MM.1S (cell line): ENCODE measurements at regions not wholly inside any gene's neighbourhood (a gene's known extent, or its start where the extent isn't known, plus 50 kb on each side); places are given as distances from the start of the nearest gene placed in this dataset.

ENCODE experiments used
- DNase-seq: peaks from one replicate; pipeline ENCODE4 v3.0.0-alpha.2; 2015
- H2AFZ ChIP-seq: fragments of 300-600 bp; sonication (generic); 2 replicates; pipeline ENCODE4 v1.6.0; 2016; ENCODE audit warnings: antibody characterized with exemption, low read length
- H3F3A ChIP-seq: fragments of 300-600 bp; sonication (generic); 2 replicates; pipeline ENCODE4 v1.6.1; 2016; ENCODE audit warnings: mild to moderate bottlenecking, antibody characterized with exemption, low read length, moderate library complexity, mixed read lengths; ENCODE audit not compliant: insufficient read depth
- H3K27ac ChIP-seq: fragments of 300-600 bp; sonication (generic); 2 replicates; pipeline ENCODE4 v1.5.1; 2016; ENCODE audit warnings: mild to moderate bottlenecking, low read length
- H3K27me3 ChIP-seq: fragments of 300-600 bp; sonication (generic); replicated peaks from 2 replicates; pipeline ENCODE4 v1.6.0; 2016; ENCODE audit warnings: low read length; ENCODE audit not compliant: insufficient read depth
- H3K36me3 ChIP-seq: fragments of 300-600 bp; sonication (generic); replicated peaks from 2 replicates; pipeline ENCODE4 v1.6.1; 2016; ENCODE audit warnings: mild to moderate bottlenecking, low read length, mixed read lengths; ENCODE audit not compliant: insufficient read depth
- H3K4me1 ChIP-seq: fragments of 300-600 bp; sonication (generic); 2 replicates; pipeline ENCODE4 v1.6.1; 2016; ENCODE audit warnings: low read length, mixed read lengths
- H3K4me2 ChIP-seq: fragments of 300-600 bp; sonication (generic); 2 replicates; pipeline ENCODE4 v1.6.0; 2016; ENCODE audit warnings: low read depth, low read length
- H3K4me3 ChIP-seq: fragments of 300-600 bp; sonication (generic); 2 replicates; pipeline ENCODE4 v1.5.1; 2016; ENCODE audit warnings: low read length, mixed read lengths
- H3K79me2 ChIP-seq: fragments of 300-600 bp; sonication (generic); 2 replicates; pipeline ENCODE4 v1.6.1; 2016; ENCODE audit warnings: mixed run types, low read length, mixed read lengths
- H3K9ac ChIP-seq: fragments of 300-600 bp; sonication (generic); 2 replicates; pipeline ENCODE4 v1.6.1; 2016; ENCODE audit warnings: low read length, mixed read lengths
- H3K9me2 ChIP-seq: fragments of 300-600 bp; sonication (generic); replicated peaks from 2 replicates; pipeline ENCODE4 v1.6.1; 2016; ENCODE audit warnings: mild to moderate bottlenecking, low read length, mixed read lengths; ENCODE audit not compliant: insufficient read depth
- H3K9me3 ChIP-seq: fragments of 300-600 bp; sonication (generic); replicated peaks from 2 replicates; pipeline ENCODE4 v1.6.1; 2016; ENCODE audit warnings: mild to moderate bottlenecking, low read length, mixed read lengths; ENCODE audit not compliant: insufficient read depth
- H4K20me1 ChIP-seq: fragments of 300-600 bp; sonication (generic); 2 replicates; pipeline ENCODE4 v1.6.1; 2016; ENCODE audit warnings: mild to moderate bottlenecking, low read length, moderate library complexity, mixed read lengths; ENCODE audit not compliant: insufficient read depth
- EZH2 ChIP-seq: fragments of 300-600 bp; sonication (generic); optimal IDR thresholded peaks from 2 replicates; pipeline ENCODE3; 2017; ENCODE audit warnings: low read depth, mild to moderate bottlenecking, antibody characterized with exemption, low read length, mixed read lengths
- EZH2phosphoT487 ChIP-seq: fragments of 300-600 bp; sonication (generic); IDR thresholded peaks from 2 replicates; pipeline ENCODE4 v1.6.1; 2018; ENCODE audit warnings: antibody characterized with exemption, low read length
- TF ChIP-seq, protein P1 (sequence below): fragments of 300-600 bp; sonication (generic); IDR thresholded peaks from 2 replicates; pipeline ENCODE4 v1.5.1; 2016; ENCODE audit warnings: antibody characterized with exemption, low read length, mixed read lengths

- Histone ChIP-seq H3K4me1 (no peaks in the 10 kb centered on the region), H3K27me3 (no peaks in the 10 kb centered on the region), H3K9me3 (no peaks in the 10 kb centered on the region), H3K4me2 (no peak overlapping the region), H4K20me1 (no peaks in the 10 kb centered on the region), H3K9ac (no peak overlapping the region), H3K27ac (no peak overlapping the region), H2AFZ (no peak overlapping the region), H3K36me3 (no peaks in the 10 kb centered on the region), H3K9me2 (no peaks in the 10 kb centered on the region), H3F3A (no peaks in the 10 kb centered on the region), H3K4me3 (no peak overlapping the region), H3K79me2 (no peaks in the 10 kb centered on the region)
- DNase-seq = no peak
- TF ChIP-seq, protein P1, sequence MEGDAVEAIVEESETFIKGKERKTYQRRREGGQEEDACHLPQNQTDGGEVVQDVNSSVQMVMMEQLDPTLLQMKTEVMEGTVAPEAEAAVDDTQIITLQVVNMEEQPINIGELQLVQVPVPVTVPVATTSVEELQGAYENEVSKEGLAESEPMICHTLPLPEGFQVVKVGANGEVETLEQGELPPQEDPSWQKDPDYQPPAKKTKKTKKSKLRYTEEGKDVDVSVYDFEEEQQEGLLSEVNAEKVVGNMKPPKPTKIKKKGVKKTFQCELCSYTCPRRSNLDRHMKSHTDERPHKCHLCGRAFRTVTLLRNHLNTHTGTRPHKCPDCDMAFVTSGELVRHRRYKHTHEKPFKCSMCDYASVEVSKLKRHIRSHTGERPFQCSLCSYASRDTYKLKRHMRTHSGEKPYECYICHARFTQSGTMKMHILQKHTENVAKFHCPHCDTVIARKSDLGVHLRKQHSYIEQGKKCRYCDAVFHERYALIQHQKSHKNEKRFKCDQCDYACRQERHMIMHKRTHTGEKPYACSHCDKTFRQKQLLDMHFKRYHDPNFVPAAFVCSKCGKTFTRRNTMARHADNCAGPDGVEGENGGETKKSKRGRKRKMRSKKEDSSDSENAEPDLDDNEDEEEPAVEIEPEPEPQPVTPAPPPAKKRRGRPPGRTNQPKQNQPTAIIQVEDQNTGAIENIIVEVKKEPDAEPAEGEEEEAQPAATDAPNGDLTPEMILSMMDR = no peak
- TF ChIP-seq EZH2 (no peak), EZH2phosphoT487 (no peak)
Measured at GRCh38 chr13:79637133-79637763, 156.3 kb downstream of the NDFIP2 start.

DNA sequence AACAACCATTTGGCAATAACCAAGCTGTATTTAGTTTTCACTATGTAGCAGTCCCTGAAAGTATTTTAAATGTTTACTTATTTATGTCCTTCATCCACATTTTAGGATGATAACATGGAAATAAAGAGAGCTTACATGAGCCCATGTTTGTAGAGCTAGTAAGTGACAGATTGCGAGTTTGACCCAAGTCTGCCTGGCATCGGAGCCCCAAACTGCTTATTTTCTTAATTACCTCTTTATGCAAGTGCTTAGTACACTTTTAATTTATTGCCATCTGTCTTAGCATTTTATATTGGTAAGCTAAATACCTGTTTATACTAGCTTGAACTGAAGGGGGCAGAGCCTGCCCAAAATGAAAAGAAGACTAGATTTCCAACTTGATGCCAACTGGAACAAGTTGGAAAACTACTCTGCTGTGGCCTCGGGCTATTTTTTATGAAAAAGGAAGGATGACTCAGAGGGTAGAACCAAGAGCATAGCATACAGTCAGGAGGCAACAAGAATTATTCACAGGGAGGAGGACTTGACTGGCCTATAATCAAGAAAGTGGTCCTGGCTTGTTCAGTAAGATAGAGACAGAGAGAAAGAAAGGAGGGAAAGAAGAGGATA lies 150.2 kb downstream of the NDFIP2 start:
- Histone ChIP-seq H3K4me2 (no peak overlapping the region), H3K9me3 (no peaks in the 10 kb centered on the region), H3K79me2 (no peaks in the 10 kb centered on the region), H3K27me3 (no peaks in the 10 kb centered on the region), H3K9me2 (no peaks in the 10 kb centered on the region), H3K9ac (no peak overlapping the region), H3K36me3 (no peaks in the 10 kb centered on the region), H4K20me1 (no peaks in the 10 kb centered on the region), H3F3A (no peaks in the 10 kb centered on the region), H3K4me1 (no peaks in the 10 kb centered on the region), H2AFZ (no peak overlapping the region), H3K27ac (no peak overlapping the region), H3K4me3 (no peak overlapping the region)
- DNase-seq = no peak
- TF ChIP-seq, protein P1 = no peak
- no peak for TF ChIP-seq EZH2phosphoT487
- TF ChIP-seq EZH2 = no peak

GRCh38 chr13:79628463-79628862 lies 147.5 kb downstream of the NDFIP2 start:
- Histone ChIP-seq H2AFZ (no peak overlapping the region), H3K9me2 (no peaks in the 10 kb centered on the region), H3K79me2 (no peaks in the 10 kb centered on the region), H3K9ac (no peak overlapping the region), H3K27ac (no peak overlapping the region), H4K20me1 (no peaks in the 10 kb centered on the region), H3K4me1 (no peaks in the 10 kb centered on the region), H3K4me3 (no peak overlapping the region), H3K4me2 (no peak overlapping the region), H3K9me3 (no peaks in the 10 kb centered on the region), H3F3A (no peaks in the 10 kb centered on the region), H3K36me3 (no peaks in the 10 kb centered on the region), H3K27me3 (no peaks in the 10 kb centered on the region)
- TF ChIP-seq EZH2phosphoT487 (no peak), EZH2 (no peak)
- TF ChIP-seq, protein P1 = no peak
- no peak for DNase-seq
